Panc1 (cell line): ENCODE measurements at regions not wholly inside any gene's neighbourhood (a gene's known extent, or its start where the extent isn't known, plus 50 kb on each side); places are given as distances from the start of the nearest gene placed in this dataset.

Experiments used
- SIN3A ChIP-seq: IDR thresholded peaks from 2 replicates; pipeline ENCODE4 v1.6.1; 2012; ENCODE audit warnings: low read depth, mild to moderate bottlenecking, low read length, moderate library complexity, borderline replicate concordance; ENCODE audit not compliant: insufficient read depth
- TF ChIP-seq, protein P1 (sequence below): fragments of 450-650 bp; IDR thresholded peaks from 2 replicates; pipeline ENCODE4 v1.5.1; 2017; ENCODE audit warnings: mild to moderate bottlenecking

DNA sequence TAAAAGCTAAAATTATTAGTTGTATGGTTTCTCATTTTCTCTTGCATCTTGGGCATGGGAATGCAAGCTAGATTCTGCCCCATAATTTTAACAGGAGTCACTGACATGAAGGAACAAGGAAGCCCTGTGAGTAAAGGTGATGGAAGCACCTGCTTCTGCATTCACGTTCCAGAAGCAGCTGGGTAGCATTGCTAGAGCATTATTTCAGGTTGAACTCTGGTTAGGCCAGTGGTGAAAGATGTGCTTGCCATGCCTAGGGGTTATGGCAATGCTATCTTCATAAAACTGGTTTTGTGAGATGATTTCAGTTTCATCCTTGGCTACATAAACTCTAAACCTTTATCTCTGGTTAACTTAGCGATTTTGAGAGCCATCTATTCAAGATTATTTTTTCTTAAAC lies 151.4 kb downstream of the TFEC start:
- TF ChIP-seq, protein P1, sequence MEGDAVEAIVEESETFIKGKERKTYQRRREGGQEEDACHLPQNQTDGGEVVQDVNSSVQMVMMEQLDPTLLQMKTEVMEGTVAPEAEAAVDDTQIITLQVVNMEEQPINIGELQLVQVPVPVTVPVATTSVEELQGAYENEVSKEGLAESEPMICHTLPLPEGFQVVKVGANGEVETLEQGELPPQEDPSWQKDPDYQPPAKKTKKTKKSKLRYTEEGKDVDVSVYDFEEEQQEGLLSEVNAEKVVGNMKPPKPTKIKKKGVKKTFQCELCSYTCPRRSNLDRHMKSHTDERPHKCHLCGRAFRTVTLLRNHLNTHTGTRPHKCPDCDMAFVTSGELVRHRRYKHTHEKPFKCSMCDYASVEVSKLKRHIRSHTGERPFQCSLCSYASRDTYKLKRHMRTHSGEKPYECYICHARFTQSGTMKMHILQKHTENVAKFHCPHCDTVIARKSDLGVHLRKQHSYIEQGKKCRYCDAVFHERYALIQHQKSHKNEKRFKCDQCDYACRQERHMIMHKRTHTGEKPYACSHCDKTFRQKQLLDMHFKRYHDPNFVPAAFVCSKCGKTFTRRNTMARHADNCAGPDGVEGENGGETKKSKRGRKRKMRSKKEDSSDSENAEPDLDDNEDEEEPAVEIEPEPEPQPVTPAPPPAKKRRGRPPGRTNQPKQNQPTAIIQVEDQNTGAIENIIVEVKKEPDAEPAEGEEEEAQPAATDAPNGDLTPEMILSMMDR, result no peak
- TF ChIP-seq SIN3A, result no peak
